M059J (cell line): ENCODE measurements at regions not wholly inside any gene's neighbourhood (a gene's known extent, or its start where the extent isn't known, plus 50 kb on each side); places are given as distances from the start of the nearest gene placed in this dataset.

Experiments used
- DNase-seq: peaks from one replicate; pipeline ENCODE4 v3.0.0-alpha.2; 2012; ENCODE audit warnings: low read depth

- DNase-seq = no peak
Measured at GRCh38 chr3:184508938-184509337, 52.6 kb upstream of the EPHB3 start.

- no peak for DNase-seq
Measured at GRCh38 chr3:184511741-184512140, 49.8 kb upstream of the EPHB3 start.
